ENCODE measurements at regions not wholly inside any gene's neighbourhood (a gene's known extent, or its start where the extent isn't known, plus 50 kb on each side); places are given as distances from the start of the nearest gene placed in this dataset.
A peak's percentile ranks its signal among the peaks of the same experiment; 100 is the strongest.

GRCh38 chr20:9981829-9982228 is 53.0 kb upstream of the ANKEF1 start:
- H3K79me2 ChIP-seq (ENCODE audit: insufficient read depth, low read length): no peaks in the 10 kb centered on the region
- H3K36me3 ChIP-seq (ENCODE audit: insufficient read depth, low read length): no peaks in the 10 kb centered on the region
- ATAC-seq (ENCODE audit: insufficient read depth, low read depth) (no peak), DNase-seq (no peak)
- TF ChIP-seq CTCF (IDR thresholded peaks at IDR 0.05; ENCODE audit: borderline replicate concordance, extremely low read depth, low read length, poor library complexity, severe bottlenecking) (no peak), EZH2 (IDR thresholded peaks at IDR 0.05; ENCODE audit: borderline replicate concordance, low read depth, low read length, severe bottlenecking) (no peak)
- H2AFZ ChIP-seq (ENCODE audit: low read depth, low read length): no peak overlapping the region
- H3K27me3 ChIP-seq (ENCODE audit: insufficient read depth, low read length, poor library complexity): peaks cover 5% of the 10 kb centered on the region
- no peak overlapping the region for H3K27ac ChIP-seq (ENCODE audit: low read length)
- H3K4me2 ChIP-seq (ENCODE audit: insufficient read depth, low read length): no peak overlapping the region
- H3K4me3 ChIP-seq (ENCODE audit: low read depth in 1 of 2, low read length in 2 of 2): no peak overlapping the region
- no peaks in the 10 kb centered on the region for H3K4me1 ChIP-seq (ENCODE audit: insufficient read depth, low read length)
- no peaks in the 10 kb centered on the region for H4K20me1 ChIP-seq (ENCODE audit: insufficient read depth, low read length)
- no peak overlapping the region for H3K9ac ChIP-seq (ENCODE audit: low read depth, low read length)
- H3K9me3 ChIP-seq (ENCODE audit: insufficient read depth, low read length, severe bottlenecking): no peaks in the 10 kb centered on the region

GRCh38 chr20:9978397-9979004 is 56.3 kb upstream of the ANKEF1 start:
- H3K4me2 ChIP-seq (ENCODE audit: insufficient read depth, low read length): peak overlapping the region; percentile 22; the same call in 1 of the 2 replicates
- H3K27ac ChIP-seq (ENCODE audit: low read length): no peak overlapping the region
- H3K4me3 ChIP-seq (ENCODE audit: low read depth in 1 of 2, low read length in 2 of 2): no peak overlapping the region

GRCh38 chr20:9977629-9978028 is 57.2 kb upstream of the ANKEF1 start:
- H3K9me3 ChIP-seq (ENCODE audit: insufficient read depth, low read length, severe bottlenecking): no peaks in the 10 kb centered on the region
- H4K20me1 ChIP-seq (ENCODE audit: insufficient read depth, low read length): no peaks in the 10 kb centered on the region
- peaks cover 2% of the 10 kb centered on the region for H3K27me3 ChIP-seq (ENCODE audit: insufficient read depth, low read length, poor library complexity)
- no peak overlapping the region for H3K27ac ChIP-seq (ENCODE audit: low read length)
- ATAC-seq (ENCODE audit: insufficient read depth, low read depth) (no peak), DNase-seq (no peak)
- no peak overlapping the region for H3K9ac ChIP-seq (ENCODE audit: low read depth, low read length)
- H3K4me3 ChIP-seq (ENCODE audit: low read depth in 1 of 2, low read length in 2 of 2): no peak overlapping the region
- H2AFZ ChIP-seq (ENCODE audit: low read depth, low read length): no peak overlapping the region
- no peak overlapping the region for H3K4me2 ChIP-seq (ENCODE audit: insufficient read depth, low read length)
- no peaks in the 10 kb centered on the region for H3K4me1 ChIP-seq (ENCODE audit: insufficient read depth, low read length)
- TF ChIP-seq EZH2 (IDR thresholded peaks at IDR 0.05; ENCODE audit: borderline replicate concordance, low read depth, low read length, severe bottlenecking) (no peak), CTCF (IDR thresholded peaks at IDR 0.05; ENCODE audit: borderline replicate concordance, extremely low read depth, low read length, poor library complexity, severe bottlenecking) (no peak)
- H3K36me3 ChIP-seq (ENCODE audit: insufficient read depth, low read length): no peaks in the 10 kb centered on the region
- H3K79me2 ChIP-seq (ENCODE audit: insufficient read depth, low read length): no peaks in the 10 kb centered on the region

More at GRCh38 chr20:9978397-9979004, 56.3 kb upstream of the ANKEF1 start:
- Histone ChIP-seq H3K9ac (ENCODE audit: low read depth, low read length) (no peak overlapping the region), H4K20me1 (ENCODE audit: insufficient read depth, low read length) (no peaks in the 10 kb centered on the region), H2AFZ (ENCODE audit: low read depth, low read length) (no peak overlapping the region), H3K4me1 (ENCODE audit: insufficient read depth, low read length) (no peaks in the 10 kb centered on the region), H3K79me2 (ENCODE audit: insufficient read depth, low read length) (no peaks in the 10 kb centered on the region), H3K36me3 (ENCODE audit: insufficient read depth, low read length) (no peaks in the 10 kb centered on the region), H3K27me3 (ENCODE audit: insufficient read depth, low read length, poor library complexity) (peaks cover 2% of the 10 kb centered on the region), H3K9me3 (ENCODE audit: insufficient read depth, low read length, severe bottlenecking) (no peaks in the 10 kb centered on the region)
- ATAC-seq (ENCODE audit: insufficient read depth, low read depth) (peak; percentile 91), DNase-seq (peak; percentile 43)
- TF ChIP-seq EZH2 (IDR thresholded peaks at IDR 0.05; ENCODE audit: borderline replicate concordance, low read depth, low read length, severe bottlenecking) (no peak), CTCF (IDR thresholded peaks at IDR 0.05; ENCODE audit: borderline replicate concordance, extremely low read depth, low read length, poor library complexity, severe bottlenecking) (peak; percentile 93)

Data from DND-41 (cell line).